ENCODE measurements at regions not wholly inside any gene's neighbourhood (a gene's known extent, or its start where the extent isn't known, plus 50 kb on each side); places are given as distances from the start of the nearest gene placed in this dataset.
"Not testable (repeated sequence)": the region's sequence is repeated elsewhere in the genome, so short reads cannot be mapped to it uniquely, and the experiment has no call there.

DNA sequence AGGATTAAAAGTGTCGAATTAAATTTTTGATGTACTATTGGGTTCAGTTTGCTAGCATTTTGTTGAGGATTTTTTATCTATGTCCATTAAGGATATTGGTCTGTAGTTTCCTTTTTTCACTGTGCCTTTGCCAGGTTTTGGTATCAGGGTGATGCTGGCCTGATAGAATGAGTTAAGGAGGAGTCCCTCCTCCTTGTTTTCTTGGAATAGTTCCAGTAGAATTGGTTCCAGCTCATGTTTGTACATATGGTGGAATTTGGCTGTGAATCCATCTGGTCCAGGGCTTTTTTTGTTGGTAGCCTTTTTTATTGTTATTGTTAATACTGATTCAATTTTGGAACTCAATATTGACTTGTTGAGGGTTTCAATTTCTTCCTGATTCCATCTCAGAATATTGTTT is 141.8 kb downstream of the SIM1 start:
- no peak for DNase-seq (ENCODE audit: low read depth)

DNA sequence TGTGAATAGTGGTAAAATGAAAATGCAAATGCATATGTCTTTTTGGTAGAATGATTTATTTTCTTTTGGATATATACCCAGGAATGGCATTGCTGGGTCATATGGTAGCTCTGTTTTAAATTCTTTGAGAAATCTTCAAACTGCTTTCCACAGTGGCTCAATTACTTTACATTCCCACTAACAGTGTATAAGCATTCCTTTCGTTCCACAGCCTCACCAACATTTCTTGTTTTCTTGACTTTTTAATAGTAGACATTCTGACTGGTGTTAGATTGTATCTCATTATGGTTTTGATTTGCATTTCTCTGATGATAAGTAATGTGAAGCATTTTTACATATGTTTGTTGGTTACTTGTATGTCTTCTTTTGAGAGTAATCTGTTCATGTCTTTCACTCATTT is 144.0 kb downstream of the SIM1 start:
- no peak for DNase-seq (ENCODE audit: low read depth)

GRCh38 chr6:100317031-100317430 is 147.7 kb downstream of the SIM1 start:
- no peak for DNase-seq (ENCODE audit: low read depth)

- no peak for DNase-seq (ENCODE audit: low read depth)
Observed at GRCh38 chr6:100314186-100314585, 150.5 kb downstream of the SIM1 start.

DNA sequence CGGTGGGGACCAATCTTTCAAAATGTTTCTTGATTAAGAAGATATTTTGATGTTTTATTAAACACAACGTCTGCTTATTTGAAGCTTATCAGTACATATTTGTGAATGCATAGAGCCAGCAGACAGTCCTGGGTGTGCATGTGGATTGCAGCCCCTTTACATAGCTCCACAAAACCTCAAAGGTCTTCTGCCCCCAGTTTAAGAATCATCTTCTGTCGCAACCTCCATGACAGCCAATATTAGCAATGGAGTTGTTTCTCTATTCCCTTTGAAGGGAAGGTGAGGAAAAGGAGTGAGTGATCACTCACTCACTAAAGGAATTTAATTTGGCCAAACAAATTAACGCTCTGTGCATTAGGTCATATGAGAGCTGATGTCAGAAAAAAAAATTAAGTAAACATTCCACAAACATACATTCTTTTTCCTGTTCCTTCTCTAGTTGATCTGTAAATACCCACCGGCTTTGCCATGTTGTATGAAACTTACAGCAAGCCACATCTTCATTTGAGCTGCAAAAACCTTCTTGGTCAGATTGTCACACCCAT is 152.9 kb downstream of the SIM1 start:
- no peak for DNase-seq (ENCODE audit: low read depth)

- DNase-seq (ENCODE audit: low read depth): peak; percentile 19
Observed at GRCh38 chr6:100309174-100309573, 155.5 kb downstream of the SIM1 start.

DNA sequence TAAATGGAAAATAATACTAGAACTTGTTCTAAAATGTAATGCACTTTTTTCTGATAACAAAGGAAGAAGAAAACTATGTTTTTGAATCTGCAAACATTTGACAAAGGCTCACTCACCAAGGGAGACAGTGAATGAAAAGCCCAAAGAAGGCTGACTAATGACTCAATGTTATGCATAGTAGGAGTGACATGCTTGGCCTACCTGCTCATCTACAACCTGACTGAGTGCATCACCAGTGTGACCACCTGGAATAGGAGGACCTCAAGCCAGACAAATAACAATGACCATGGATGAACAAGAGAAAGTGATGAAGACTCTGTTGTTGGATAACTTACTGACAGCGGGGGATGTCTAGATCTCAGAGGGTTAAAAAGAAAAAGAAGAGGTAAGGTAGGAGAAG is 157.2 kb downstream of the SIM1 start:
- no peak for DNase-seq (ENCODE audit: low read depth)

DNA sequence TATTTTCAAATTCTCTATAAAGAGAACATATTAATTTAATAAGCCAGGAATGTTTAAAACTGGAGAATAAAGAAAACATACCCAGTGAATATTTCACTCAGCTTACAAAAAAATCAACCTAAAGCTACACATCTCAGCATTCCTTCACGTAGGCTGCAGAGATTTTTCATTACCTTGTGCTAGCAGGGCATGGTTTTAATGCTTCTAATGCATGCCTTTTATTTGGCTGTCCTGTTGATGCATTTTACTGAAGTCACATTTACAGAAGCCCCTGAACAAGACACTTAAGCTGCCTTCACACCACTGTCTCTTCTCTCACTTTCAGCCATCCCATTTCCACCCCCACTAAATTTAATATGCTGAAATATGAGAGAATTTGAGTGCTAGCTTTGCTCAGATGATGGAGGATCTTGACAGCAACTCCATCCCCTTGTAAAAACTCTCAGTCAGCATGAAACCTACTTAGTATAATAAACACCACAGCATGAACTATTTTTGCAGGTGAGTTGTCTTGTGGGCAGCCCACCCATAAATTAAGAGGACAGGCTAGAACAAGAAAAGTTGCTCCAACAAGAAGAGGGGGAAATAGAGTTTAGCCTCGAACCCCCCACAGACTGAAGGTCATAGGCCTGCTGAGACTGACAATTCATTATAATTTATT is 159.4 kb downstream of the SIM1 start:
- no peak for DNase-seq (ENCODE audit: low read depth)

DNA sequence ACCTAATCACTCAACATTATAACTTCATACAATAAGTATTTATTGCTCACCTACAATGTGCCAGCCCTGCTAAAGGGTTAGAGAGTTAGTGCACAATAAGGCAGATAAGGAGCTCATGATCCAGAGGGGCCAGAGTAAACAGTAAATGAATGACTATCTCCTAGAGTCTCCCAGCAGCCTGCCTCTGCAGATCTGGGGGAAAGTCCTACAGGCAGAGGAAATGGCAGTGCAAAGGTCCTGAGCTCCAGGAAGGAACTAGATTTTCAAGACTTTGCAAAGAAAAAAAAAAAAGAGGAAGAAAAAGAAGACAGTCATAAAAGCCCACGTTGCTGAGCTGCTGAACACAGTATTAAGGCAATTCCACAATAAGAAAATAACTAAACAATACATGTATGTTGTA is 160.1 kb downstream of the SIM1 start:
- DNase-seq (ENCODE audit: low read depth): no peak

- no peak for DNase-seq (ENCODE audit: low read depth)
Observed at GRCh38 chr6:100301731-100302130, 163.0 kb downstream of the SIM1 start.

GRCh38 chr6:100300221-100300736 is 164.4 kb downstream of the SIM1 start:
- peak; percentile 98 for DNase-seq (ENCODE audit: low read depth)

GRCh38 chr6:100296810-100297544 is 167.7 kb downstream of the SIM1 start:
- DNase-seq (ENCODE audit: low read depth): peak; percentile 84

DNA sequence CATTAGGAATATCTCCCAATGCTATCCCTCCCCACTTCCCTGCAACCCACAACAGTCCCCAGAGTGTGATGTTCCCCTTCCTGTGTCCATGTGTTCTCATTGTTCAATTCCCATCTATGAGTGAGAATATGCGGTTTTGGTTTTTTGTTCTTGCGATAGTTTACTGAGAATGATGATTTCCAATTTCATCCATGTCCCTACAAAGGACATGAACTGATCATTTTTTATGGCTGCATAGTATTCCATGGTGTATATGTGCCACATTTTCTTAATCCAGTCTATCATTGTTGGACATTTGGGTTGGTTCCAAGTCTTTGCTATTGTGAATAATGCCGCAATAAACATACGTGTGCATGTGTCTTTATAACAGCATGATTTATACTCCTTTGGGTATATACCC is 169.5 kb downstream of the SIM1 start:
- DNase-seq (ENCODE audit: low read depth): not testable (repeated sequence)

DNA sequence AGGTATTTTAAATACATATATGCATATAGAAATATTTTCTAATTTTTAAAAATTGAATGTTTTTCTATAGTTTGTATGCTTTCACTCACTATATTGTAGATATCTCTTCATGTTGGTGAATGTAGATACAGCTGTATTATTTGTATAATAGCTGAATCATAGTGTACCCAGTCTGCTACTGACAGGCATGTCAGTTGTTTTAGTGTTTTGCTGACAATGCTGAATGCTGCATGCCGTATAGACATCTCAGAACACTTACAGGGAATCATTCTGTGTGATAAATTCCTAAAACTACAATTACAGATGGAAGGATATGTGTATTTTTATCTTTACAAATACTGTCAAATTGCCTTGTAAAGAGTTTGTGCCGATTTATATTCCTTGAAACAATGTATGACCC is 175.4 kb downstream of the SIM1 start:
- DNase-seq (ENCODE audit: low read depth): peak; percentile 31

GRCh38 chr6:100288311-100288710 is 176.4 kb downstream of the SIM1 start:
- no peak for DNase-seq (ENCODE audit: low read depth)

GRCh38 chr6:100283285-100283684 is 181.4 kb downstream of the SIM1 start:
- DNase-seq (ENCODE audit: low read depth): peak; percentile 78

DNA sequence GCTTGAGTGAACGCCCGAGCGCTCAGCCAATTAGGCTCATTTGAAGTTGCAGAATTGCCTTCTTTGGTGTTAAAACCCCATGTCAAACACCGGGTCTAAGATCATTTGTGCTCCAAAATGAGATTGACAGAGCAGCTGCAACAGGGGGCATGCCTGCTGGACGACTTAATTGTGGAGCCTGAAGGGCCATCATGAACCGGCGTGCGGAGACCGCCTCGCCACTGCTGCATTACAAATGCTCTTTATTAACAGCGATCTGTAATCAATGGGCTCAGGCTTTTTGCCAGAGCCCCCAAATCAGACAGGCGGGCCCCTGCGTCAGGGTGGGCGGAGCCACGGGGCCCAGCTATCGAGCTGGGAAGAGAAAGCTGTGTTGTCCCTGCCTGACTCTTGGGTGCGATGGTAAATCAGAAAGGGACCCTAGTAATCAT is 183.2 kb downstream of the SIM1 start:
- peak; percentile 83 for DNase-seq (ENCODE audit: low read depth)

DNA sequence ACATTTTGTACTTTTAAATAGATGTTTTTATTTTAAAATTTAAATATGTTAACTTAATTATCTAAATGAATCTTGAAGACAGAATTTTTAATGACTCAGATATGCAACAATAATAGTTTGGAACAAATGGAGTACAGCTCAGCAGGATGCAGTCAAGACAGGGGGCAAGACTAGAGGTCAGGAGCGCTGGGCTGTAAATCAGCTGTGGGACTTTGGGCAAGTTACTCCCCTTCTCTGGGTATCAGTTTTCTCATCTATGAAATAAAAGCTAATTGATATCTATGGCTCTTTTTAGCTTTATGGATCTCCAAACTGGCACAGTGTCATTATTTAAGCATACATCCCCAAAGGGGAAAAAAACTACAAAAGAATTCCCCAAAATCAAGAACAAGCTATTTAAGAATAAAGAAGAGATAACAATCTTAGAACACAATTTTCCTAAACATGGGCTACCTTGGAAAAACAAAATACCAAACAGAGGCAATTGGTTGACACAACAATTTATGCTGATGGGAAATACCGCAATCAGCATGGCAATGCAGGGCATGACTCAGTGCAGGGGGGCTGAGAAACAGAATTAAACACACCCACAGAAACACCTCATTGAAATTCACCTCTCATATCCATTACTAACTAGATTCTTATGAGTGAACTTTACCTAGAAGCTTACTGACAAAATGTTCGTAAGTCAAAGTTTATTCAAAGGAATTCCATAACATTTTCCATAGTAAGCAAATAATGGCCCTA is 188.2 kb downstream of the SIM1 start:
- DNase-seq (ENCODE audit: low read depth): no peak

DNA sequence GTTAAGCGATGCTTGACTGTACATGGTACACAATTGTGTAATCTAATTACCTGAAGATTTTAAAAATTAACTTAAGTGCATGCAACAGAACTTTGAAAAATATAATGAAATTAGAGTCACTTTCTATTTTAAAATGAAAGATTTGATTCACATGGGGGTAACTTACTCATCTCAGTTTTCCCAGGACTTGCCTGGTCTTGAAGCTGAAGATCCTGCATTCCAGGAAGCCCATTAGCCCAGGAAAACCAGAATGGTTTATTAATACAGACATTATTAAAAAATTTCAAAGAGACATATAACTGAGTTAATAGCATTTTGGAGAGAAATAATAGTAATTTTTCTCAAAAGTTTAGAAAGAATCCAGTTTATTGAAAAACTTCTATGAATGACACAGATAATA is 190.6 kb downstream of the SIM1 start:
- no peak for DNase-seq (ENCODE audit: low read depth)

DNA sequence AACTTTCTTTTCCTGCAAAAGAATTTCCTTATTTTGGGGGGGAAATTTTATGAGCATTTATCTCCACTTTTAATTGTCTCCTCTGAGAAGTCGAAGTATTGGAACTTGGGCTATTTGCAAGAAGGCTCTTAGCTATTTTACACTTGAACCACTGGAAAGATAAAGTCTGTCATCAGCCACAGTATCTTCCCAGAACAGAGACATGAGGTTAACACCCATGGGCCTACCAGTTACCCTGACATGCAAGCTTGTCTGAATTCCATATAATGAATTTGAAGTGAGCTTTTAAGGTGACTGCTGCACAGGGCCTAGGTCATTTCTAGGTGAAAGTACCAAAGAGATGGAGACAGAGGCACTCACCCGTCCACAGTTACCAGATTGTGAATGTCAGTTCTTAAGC is 193.1 kb downstream of the SIM1 start:
- DNase-seq (ENCODE audit: low read depth): no peak

GRCh38 chr6:100271202-100271601 is 193.5 kb downstream of the SIM1 start:
- DNase-seq (ENCODE audit: low read depth): no peak

DNA sequence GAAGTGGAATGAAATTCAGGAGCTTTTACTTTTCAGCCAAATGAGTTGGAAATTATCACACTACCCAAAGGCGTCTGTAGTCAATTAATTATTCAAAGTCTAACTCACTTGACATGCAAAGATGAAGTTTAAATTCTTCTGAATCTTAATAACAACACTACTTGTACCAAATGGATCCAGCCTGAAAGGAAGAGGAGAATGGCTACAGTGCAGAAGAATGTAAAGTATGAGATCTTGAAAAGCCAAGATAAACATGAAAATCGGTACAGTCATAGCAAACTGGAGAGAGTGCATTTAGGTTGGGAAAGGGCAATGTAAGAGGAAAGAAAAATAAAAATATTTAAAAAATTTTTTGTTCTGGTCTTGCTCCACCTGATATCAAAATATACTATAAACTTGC is 195.5 kb downstream of the SIM1 start:
- DNase-seq (ENCODE audit: low read depth): peak; percentile 76

Measured in LHCN-M2 (cell line).